Astrocyte of the cerebellum (primary cell): ENCODE measurements at regions not wholly inside any gene's neighbourhood (a gene's known extent, or its start where the extent isn't known, plus 50 kb on each side); places are given as distances from the start of the nearest gene placed in this dataset.
A peak's percentile ranks its signal among the peaks of the same experiment; 100 is the strongest.

Source experiments
- DNase-seq: peaks from one replicate; pipeline ENCODE4 v3.0.0-alpha.2; 2011; ENCODE audit warnings: low read depth
- H3K4me3 ChIP-seq: 2 replicates; pipeline ENCODE4 v1.5.1; 2011; ENCODE audit warnings: mild to moderate bottlenecking, low read depth, low read length, moderate library complexity
- CTCF ChIP-seq: IDR thresholded peaks from 2 replicates; pipeline ENCODE4 v1.5.1; 2012; ENCODE audit warnings: low read length, low read depth, moderate library complexity, mild to moderate bottlenecking; ENCODE audit errors: missing control alignments
- in situ Hi-C: cut with HindIII; loops from 2 replicates; pipeline ENCODE4 v1.10.0; 2017; ENCODE audit warnings: low sequenced_read_pairs

- H3K4me3 ChIP-seq, result no peak overlapping the region
- no peak for TF ChIP-seq CTCF
- DNase-seq, result no peak
- in situ Hi-C loops, result no loop called here
Measured at GRCh38 chr12:27187697-27188096, 56.4 kb upstream of the STK38L start.

GRCh38 chr12:27190761-27191160 is 53.3 kb upstream of the STK38L start:
- in situ Hi-C loops, result no loop called here
- no peak for DNase-seq
- no peak overlapping the region for H3K4me3 ChIP-seq
- TF ChIP-seq CTCF, result no peak

- in situ Hi-C loops, result no loop called here
- no peak overlapping the region for H3K4me3 ChIP-seq
- no peak for DNase-seq
- no peak for TF ChIP-seq CTCF
Measured at GRCh38 chr12:27191531-27191930, 52.6 kb upstream of the STK38L start.

- H3K4me3 ChIP-seq, result no peak overlapping the region
- TF ChIP-seq CTCF, result no peak
- no peak for DNase-seq
- in situ Hi-C loops, result no loop called here
Measured at GRCh38 chr12:27192118-27192802, 51.8 kb upstream of the STK38L start.

- peak; percentile 53 for DNase-seq
- in situ Hi-C loops, result no loop called here
- TF ChIP-seq CTCF, result no peak
- H3K4me3 ChIP-seq, result no peak overlapping the region
Measured at GRCh38 chr12:27193106-27193505, 51.0 kb upstream of the STK38L start.

GRCh38 chr12:27193854-27194544 is 50.1 kb upstream of the STK38L start:
- in situ Hi-C loops, result no loop called here
- peak; percentile 46 for DNase-seq
- no peak overlapping the region for H3K4me3 ChIP-seq
- TF ChIP-seq CTCF, result no peak
